ENCODE measurements at regions not wholly inside any gene's neighbourhood (a gene's known extent, or its start where the extent isn't known, plus 50 kb on each side); places are given as distances from the start of the nearest gene placed in this dataset.

- peak overlapping the region; percentile 64; the same call in 1 of the 2 replicates for H3K27ac ChIP-seq
- no peak for TF ChIP-seq CTCF (conservative IDR thresholded peaks at IDR 0.05)
Measured at GRCh38 chr6:113594726-113595125, 262.4 kb upstream of the MARCKS start.

GRCh38 chr6:113595911-113596376, 261.2 kb upstream of the MARCKS start:
- no peak for TF ChIP-seq CTCF (conservative IDR thresholded peaks at IDR 0.05)
- peak overlapping the region; percentile 64 for H3K27ac ChIP-seq

GRCh38 chr6:113596387-113597230, 260.5 kb upstream of the MARCKS start:
- no peak for TF ChIP-seq CTCF (conservative IDR thresholded peaks at IDR 0.05)
- H3K27ac ChIP-seq: peak overlapping the region; percentile 64

- H3K27ac ChIP-seq: peak overlapping the region; percentile 64
- no peak for TF ChIP-seq CTCF (conservative IDR thresholded peaks at IDR 0.05)
Measured at GRCh38 chr6:113597231-113597583, 259.9 kb upstream of the MARCKS start.

- TF ChIP-seq CTCF (conservative IDR thresholded peaks at IDR 0.05): no peak
- no peak overlapping the region for H3K27ac ChIP-seq
Measured at GRCh38 chr6:113598786-113599185, 258.4 kb upstream of the MARCKS start.

- no peak overlapping the region for H3K27ac ChIP-seq
- TF ChIP-seq CTCF (conservative IDR thresholded peaks at IDR 0.05): no peak
Measured at GRCh38 chr6:113599444-113599843, 257.7 kb upstream of the MARCKS start.

- no peak for TF ChIP-seq CTCF (conservative IDR thresholded peaks at IDR 0.05)
- H3K27ac ChIP-seq: no peak overlapping the region
Measured at GRCh38 chr6:113600551-113601339, 256.4 kb upstream of the MARCKS start.
